Stimulated activated CD4-positive, alpha-beta T cell treated with anti-CD3 and anti-CD28 coated beads, Interleukin-2, amount 100 ng/mL, for 48 hours (primary cell): ENCODE measurements at regions not wholly inside any gene's neighbourhood (a gene's known extent, or its start where the extent isn't known, plus 50 kb on each side); places are given as distances from the start of the nearest gene placed in this dataset.

Source experiments
- DNase-seq, 2 donors: peaks; one replicate each; pipeline ENCODE4 v3.0.0-alpha.2; 2020

GRCh38 chr16:9484426-9484825 is 393.0 kb downstream of the HAPSTR1 start:
- no peak for DNase-seq

- no peak for DNase-seq
Measured at GRCh38 chr16:9484881-9485280, 393.4 kb downstream of the HAPSTR1 start.

GRCh38 chr16:9489835-9490467 is 398.5 kb downstream of the HAPSTR1 start:
- no peak for DNase-seq

- DNase-seq: no peak
Measured at GRCh38 chr16:9495824-9496223, 404.4 kb downstream of the HAPSTR1 start.

GRCh38 chr16:9497750-9498149 is 406.3 kb downstream of the HAPSTR1 start:
- no peak for DNase-seq

GRCh38 chr16:9499941-9500593 is 408.6 kb downstream of the HAPSTR1 start:
- DNase-seq: no peak

- DNase-seq: no peak
Measured at GRCh38 chr16:9500872-9501271, 409.4 kb downstream of the HAPSTR1 start.

- no peak for DNase-seq
Measured at GRCh38 chr16:9503251-9503984, 412.0 kb downstream of the HAPSTR1 start.

GRCh38 chr16:9508328-9508936 is 417.0 kb downstream of the HAPSTR1 start:
- DNase-seq: no peak

- no peak for DNase-seq
Measured at GRCh38 chr16:9509663-9510062, 418.2 kb downstream of the HAPSTR1 start.

GRCh38 chr16:9511389-9511788 is 419.9 kb downstream of the HAPSTR1 start:
- DNase-seq: no peak

GRCh38 chr16:9516444-9516843 is 425.0 kb downstream of the HAPSTR1 start:
- DNase-seq: no peak

- DNase-seq: no peak
Measured at GRCh38 chr16:9518051-9518450, 426.6 kb downstream of the HAPSTR1 start.

- no peak for DNase-seq
Measured at GRCh38 chr16:9518581-9518980, 427.1 kb downstream of the HAPSTR1 start.

- DNase-seq: no peak
Measured at GRCh38 chr16:9521749-9522370, 430.4 kb downstream of the HAPSTR1 start.

GRCh38 chr16:9522614-9523013 is 431.2 kb downstream of the HAPSTR1 start:
- no peak for DNase-seq

- DNase-seq: no peak
Measured at GRCh38 chr16:9523994-9524393, 432.6 kb downstream of the HAPSTR1 start.

- no peak for DNase-seq
Measured at GRCh38 chr16:9525037-9525436, 433.6 kb downstream of the HAPSTR1 start.

- DNase-seq: no peak
Measured at GRCh38 chr16:9526791-9527190, 435.3 kb downstream of the HAPSTR1 start.

- DNase-seq: no peak
Measured at GRCh38 chr16:9527976-9528375, 436.5 kb downstream of the HAPSTR1 start.

GRCh38 chr16:9528511-9529079 is 437.2 kb downstream of the HAPSTR1 start:
- DNase-seq: no peak

GRCh38 chr16:9533042-9533441 is 441.6 kb downstream of the HAPSTR1 start:
- DNase-seq: no peak

- no peak for DNase-seq
Measured at GRCh38 chr16:9534759-9535158, 443.3 kb downstream of the HAPSTR1 start.
